GM23338 (cell line): ENCODE measurements at regions not wholly inside any gene's neighbourhood (a gene's known extent, or its start where the extent isn't known, plus 50 kb on each side); places are given as distances from the start of the nearest gene placed in this dataset.

Experiments used
- ATAC-seq: fragments of 200-7000 bp; cut with Tn5 transposase; 3 replicates; pipeline ENCODE4 v1.9.1; 2020
- DNase-seq: peaks from one replicate; pipeline ENCODE4 v3.0.0-alpha.2; 2015; ENCODE audit warnings: low spot score
- H2AFZ ChIP-seq: fragments of 200-600 bp; sonication (generic); 2 replicates; pipeline ENCODE4 v1.8.0; 2016; ENCODE audit warnings: antibody characterized with exemption, mild to moderate bottlenecking, moderate library complexity
- H3F3A ChIP-seq: fragments of 200-600 bp; sonication (generic); replicated peaks from 2 replicates; pipeline ENCODE4 v1.8.0; 2017; ENCODE audit warnings: antibody characterized with exemption, mixed run types, low read depth
- H3K27ac ChIP-seq: fragments of 200-600 bp; sonication (generic); 2 replicates; pipeline ENCODE4 v1.6.1; 2016; ENCODE audit warnings: low read depth
- H3K27me3 ChIP-seq: fragments of 200-600 bp; sonication (generic); 2 replicates; pipeline ENCODE4 v1.8.0; 2016; ENCODE audit warnings: mild to moderate bottlenecking, mixed run types, moderate library complexity; ENCODE audit not compliant: insufficient read depth
- H3K36me3 ChIP-seq: fragments of 200-600 bp; sonication (generic); 2 replicates; pipeline ENCODE4 v1.8.0; 2016; ENCODE audit warnings: mild to moderate bottlenecking; ENCODE audit not compliant: insufficient read depth
- H3K4me1 ChIP-seq: fragments of 200-600 bp; sonication (generic); 2 replicates; pipeline ENCODE4 v1.8.0; 2016; ENCODE audit warnings: mild to moderate bottlenecking, moderate library complexity; ENCODE audit not compliant: insufficient read depth
- H3K4me2 ChIP-seq: fragments of 200-600 bp; sonication (generic); 2 replicates; pipeline ENCODE4 v1.7.1; 2017; ENCODE audit warnings: mixed run types
- H3K4me3 ChIP-seq: fragments of 200-600 bp; sonication (generic); 2 replicates; pipeline ENCODE4 v1.6.1; 2016; ENCODE audit warnings: mixed run types
- H3K79me2 ChIP-seq: fragments of 200-600 bp; sonication (generic); replicated peaks from 2 replicates; pipeline ENCODE4 v1.8.0; 2017; ENCODE audit warnings: mild to moderate bottlenecking; ENCODE audit not compliant: insufficient read depth
- H3K9me2 ChIP-seq: fragments of 200-600 bp; sonication (generic); 2 replicates; pipeline ENCODE4 v1.8.0; 2017; ENCODE audit not compliant: insufficient read depth
- H4K20me1 ChIP-seq: fragments of 200-600 bp; sonication (generic); replicated peaks from 2 replicates; pipeline ENCODE4 v1.8.0; 2017; ENCODE audit warnings: mild to moderate bottlenecking; ENCODE audit not compliant: insufficient read depth
- H3K27ac Mint-ChIP-seq: 2 replicates; pipeline ENCODE4 v1.8.0; 2020; ENCODE audit warnings: inconsistent platforms, mild to moderate bottlenecking, moderate library complexity, mixed read lengths
- H3K27me3 Mint-ChIP-seq: 3 replicates; pipeline ENCODE4 v1.8.0; 2022; ENCODE audit warnings: low read depth, mild to moderate bottlenecking, moderate library complexity, mixed read lengths, inconsistent platforms; ENCODE audit not compliant: insufficient read depth, poor library complexity
- H3K36me3 Mint-ChIP-seq: 3 replicates; pipeline ENCODE4 v1.8.0; 2021; ENCODE audit warnings: low read depth, mild to moderate bottlenecking, inconsistent platforms, moderate library complexity, mixed read lengths
- H3K4me1 Mint-ChIP-seq: 3 replicates; pipeline ENCODE4 v1.8.0; 2020; ENCODE audit warnings: mild to moderate bottlenecking, inconsistent platforms, mixed read lengths
- H3K4me3 Mint-ChIP-seq: 3 replicates; pipeline ENCODE4 v1.8.0; 2021; ENCODE audit warnings: moderate library complexity, mild to moderate bottlenecking, inconsistent platforms, mixed read lengths
- H3K9me3 Mint-ChIP-seq: 3 replicates; pipeline ENCODE4 v1.8.0; 2020; ENCODE audit warnings: moderate library complexity, mild to moderate bottlenecking, inconsistent platforms, mixed read lengths
- EZH2phosphoT487 ChIP-seq: fragments of 200-600 bp; sonication (generic); IDR thresholded peaks from one replicate; pipeline ENCODE4 v1.8.1; 2018; ENCODE audit warnings: antibody characterized with exemption; ENCODE audit not compliant: unreplicated experiment
- REST ChIP-seq: IDR thresholded peaks from one replicate; pipeline ENCODE4 v1.6.1; 2018; ENCODE audit warnings: antibody characterized with exemption; ENCODE audit not compliant: unreplicated experiment
- STAT1 ChIP-seq: IDR thresholded peaks from one replicate; pipeline ENCODE4 v1.6.1; 2016; ENCODE audit warnings: antibody characterized with exemption; ENCODE audit not compliant: unreplicated experiment
- ZNF114 ChIP-seq: fragments of 250-450 bp; sonication (Bioruptor Pico); IDR thresholded peaks from 2 replicates; pipeline ENCODE4 v1.5.0; 2020; ENCODE audit warnings: mild to moderate bottlenecking, moderate library complexity
- TF ChIP-seq, protein P1 (sequence below): fragments of 250-450 bp; sonication (Bioruptor Pico); IDR thresholded peaks from 2 replicates; pipeline ENCODE4 v1.5.0; 2020; ENCODE audit warnings: mild to moderate bottlenecking, moderate library complexity

DNA sequence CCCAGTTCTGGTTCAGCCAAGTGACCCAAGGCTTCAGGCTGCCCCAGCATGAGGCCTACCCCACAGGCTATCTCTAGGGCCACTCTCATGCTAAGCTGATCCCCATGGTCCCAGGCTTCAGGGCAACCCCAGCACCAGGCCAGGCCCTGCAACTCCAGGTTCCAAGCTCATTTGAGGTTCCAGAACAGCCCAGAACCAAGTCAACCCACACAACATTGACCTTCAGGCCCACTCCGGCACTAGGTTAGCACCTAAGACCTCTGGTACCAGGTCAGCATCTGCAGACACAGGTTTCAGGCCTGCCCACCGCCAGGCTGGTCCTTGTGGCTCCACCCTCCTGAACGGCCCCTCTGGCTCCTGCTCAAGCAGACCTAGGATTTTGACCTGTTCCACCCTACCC is 421.2 kb downstream of the CDH11 start (continued):
- TF ChIP-seq, protein P1, sequence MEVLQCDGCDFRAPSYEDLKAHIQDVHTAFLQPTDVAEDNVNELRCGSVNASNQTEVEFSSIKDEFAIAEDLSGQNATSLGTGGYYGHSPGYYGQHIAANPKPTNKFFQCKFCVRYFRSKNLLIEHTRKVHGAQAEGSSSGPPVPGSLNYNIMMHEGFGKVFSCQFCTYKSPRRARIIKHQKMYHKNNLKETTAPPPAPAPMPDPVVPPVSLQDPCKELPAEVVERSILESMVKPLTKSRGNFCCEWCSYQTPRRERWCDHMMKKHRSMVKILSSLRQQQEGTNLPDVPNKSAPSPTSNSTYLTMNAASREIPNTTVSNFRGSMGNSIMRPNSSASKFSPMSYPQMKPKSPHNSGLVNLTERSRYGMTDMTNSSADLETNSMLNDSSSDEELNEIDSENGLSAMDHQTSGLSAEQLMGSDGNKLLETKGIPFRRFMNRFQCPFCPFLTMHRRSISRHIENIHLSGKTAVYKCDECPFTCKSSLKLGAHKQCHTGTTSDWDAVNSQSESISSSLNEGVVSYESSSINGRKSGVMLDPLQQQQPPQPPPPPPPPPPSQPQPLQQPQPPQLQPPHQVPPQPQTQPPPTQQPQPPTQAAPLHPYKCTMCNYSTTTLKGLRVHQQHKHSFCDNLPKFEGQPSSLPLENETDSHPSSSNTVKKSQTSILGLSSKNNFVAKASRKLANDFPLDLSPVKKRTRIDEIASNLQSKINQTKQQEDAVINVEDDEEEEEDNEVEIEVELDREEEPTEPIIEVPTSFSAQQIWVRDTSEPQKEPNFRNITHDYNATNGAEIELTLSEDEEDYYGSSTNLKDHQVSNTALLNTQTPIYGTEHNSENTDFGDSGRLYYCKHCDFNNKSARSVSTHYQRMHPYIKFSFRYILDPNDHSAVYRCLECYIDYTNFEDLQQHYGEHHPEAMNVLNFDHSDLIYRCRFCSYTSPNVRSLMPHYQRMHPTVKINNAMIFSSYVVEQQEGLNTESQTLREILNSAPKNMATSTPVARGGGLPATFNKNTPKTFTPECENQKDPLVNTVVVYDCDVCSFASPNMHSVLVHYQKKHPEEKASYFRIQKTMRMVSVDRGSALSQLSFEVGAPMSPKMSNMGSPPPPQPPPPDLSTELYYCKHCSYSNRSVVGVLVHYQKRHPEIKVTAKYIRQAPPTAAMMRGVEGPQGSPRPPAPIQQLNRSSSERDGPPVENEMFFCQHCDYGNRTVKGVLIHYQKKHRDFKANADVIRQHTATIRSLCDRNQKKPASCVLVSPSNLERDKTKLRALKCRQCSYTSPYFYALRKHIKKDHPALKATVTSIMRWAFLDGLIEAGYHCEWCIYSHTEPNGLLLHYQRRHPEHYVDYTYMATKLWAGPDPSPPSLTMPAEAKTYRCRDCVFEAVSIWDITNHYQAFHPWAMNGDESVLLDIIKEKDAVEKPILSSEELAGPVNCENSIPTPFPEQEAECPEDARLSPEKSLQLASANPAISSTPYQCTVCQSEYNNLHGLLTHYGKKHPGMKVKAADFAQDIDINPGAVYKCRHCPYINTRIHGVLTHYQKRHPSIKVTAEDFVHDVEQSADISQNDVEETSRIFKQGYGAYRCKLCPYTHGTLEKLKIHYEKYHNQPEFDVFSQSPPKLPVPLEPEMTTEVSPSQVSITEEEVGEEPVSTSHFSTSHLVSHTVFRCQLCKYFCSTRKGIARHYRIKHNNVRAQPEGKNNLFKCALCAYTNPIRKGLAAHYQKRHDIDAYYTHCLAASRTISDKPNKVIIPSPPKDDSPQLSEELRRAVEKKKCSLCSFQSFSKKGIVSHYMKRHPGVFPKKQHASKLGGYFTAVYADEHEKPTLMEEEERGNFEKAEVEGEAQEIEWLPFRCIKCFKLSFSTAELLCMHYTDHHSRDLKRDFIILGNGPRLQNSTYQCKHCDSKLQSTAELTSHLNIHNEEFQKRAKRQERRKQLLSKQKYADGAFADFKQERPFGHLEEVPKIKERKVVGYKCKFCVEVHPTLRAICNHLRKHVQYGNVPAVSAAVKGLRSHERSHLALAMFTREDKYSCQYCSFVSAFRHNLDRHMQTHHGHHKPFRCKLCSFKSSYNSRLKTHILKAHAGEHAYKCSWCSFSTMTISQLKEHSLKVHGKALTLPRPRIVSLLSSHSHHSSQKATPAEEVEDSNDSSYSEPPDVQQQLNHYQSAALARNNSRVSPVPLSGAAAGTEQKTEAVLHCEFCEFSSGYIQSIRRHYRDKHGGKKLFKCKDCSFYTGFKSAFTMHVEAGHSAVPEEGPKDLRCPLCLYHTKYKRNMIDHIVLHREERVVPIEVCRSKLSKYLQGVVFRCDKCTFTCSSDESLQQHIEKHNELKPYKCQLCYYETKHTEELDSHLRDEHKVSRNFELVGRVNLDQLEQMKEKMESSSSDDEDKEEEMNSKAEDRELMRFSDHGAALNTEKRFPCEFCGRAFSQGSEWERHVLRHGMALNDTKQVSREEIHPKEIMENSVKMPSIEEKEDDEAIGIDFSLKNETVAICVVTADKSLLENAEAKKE (CRISPR knock-in tag), result no peak
- TF ChIP-seq STAT1, result no peak
- no peak for TF ChIP-seq EZH2phosphoT487
- TF ChIP-seq ZNF114 (CRISPR knock-in tag), result no peak
- no peak for TF ChIP-seq REST

- Mint-ChIP-seq H3K4me3 (no peak overlapping the region), H3K4me1 (no peaks in the 10 kb centered on the region; the same call in 2 of the 3 replicates), H3K27ac (no peak overlapping the region), H3K36me3 (no peaks in the 10 kb centered on the region), H3K27me3 (peaks cover 3% of the 10 kb centered on the region), H3K9me3 (no peaks in the 10 kb centered on the region)
- Histone ChIP-seq H3K27ac (no peak overlapping the region), H2AFZ (no peak overlapping the region), H3K9me2 (no peaks in the 10 kb centered on the region; the same call in 1 of the 2 replicates), H3K36me3 (no peaks in the 10 kb centered on the region), H3K4me2 (no peak overlapping the region), H3K27me3 (no peaks in the 10 kb centered on the region), H3K4me3 (no peak overlapping the region), H4K20me1 (no peaks in the 10 kb centered on the region), H3K79me2 (no peaks in the 10 kb centered on the region), H3K4me1 (no peaks in the 10 kb centered on the region), H3F3A (no peaks in the 10 kb centered on the region)
- no peak for TF ChIP-seq STAT1
- DNase-seq (no peak), ATAC-seq (no peak)
Measured at GRCh38 chr16:64696866-64697265, 425.0 kb downstream of the CDH11 start.
